NB4 (cell line): ENCODE measurements at regions not wholly inside any gene's neighbourhood (a gene's known extent, or its start where the extent isn't known, plus 50 kb on each side); places are given as distances from the start of the nearest gene placed in this dataset.

Experiments
- TF ChIP-seq, protein P1 (sequence below): IDR thresholded peaks from one replicate; pipeline ENCODE4 v1.5.1; 2012; ENCODE audit warnings: low read depth, low read length
- TF ChIP-seq, protein P2 (sequence below): IDR thresholded peaks from 2 replicates; pipeline ENCODE4 v1.6.1; 2011; ENCODE audit warnings: low read depth, low read length

DNA sequence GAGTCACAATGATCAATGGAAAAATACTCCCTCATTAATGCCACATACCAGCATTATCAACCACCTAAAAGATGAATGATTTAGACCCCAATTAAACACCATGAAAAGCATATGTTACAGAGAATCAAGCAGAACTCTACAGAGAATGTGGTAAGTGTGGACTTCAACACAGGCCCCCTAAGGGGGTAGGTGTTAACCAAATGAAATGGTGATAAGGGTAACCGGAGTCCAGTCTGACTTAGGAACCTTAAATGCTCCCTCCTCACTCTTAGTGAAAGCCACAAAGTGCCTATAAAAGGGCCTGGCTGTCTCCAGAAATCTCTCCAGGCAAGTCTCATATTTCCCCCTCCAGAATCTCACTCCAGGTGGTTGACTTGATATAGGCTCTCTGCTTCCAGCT is 149.2 kb upstream of the FOXD3 start:
- TF ChIP-seq, protein P1, sequence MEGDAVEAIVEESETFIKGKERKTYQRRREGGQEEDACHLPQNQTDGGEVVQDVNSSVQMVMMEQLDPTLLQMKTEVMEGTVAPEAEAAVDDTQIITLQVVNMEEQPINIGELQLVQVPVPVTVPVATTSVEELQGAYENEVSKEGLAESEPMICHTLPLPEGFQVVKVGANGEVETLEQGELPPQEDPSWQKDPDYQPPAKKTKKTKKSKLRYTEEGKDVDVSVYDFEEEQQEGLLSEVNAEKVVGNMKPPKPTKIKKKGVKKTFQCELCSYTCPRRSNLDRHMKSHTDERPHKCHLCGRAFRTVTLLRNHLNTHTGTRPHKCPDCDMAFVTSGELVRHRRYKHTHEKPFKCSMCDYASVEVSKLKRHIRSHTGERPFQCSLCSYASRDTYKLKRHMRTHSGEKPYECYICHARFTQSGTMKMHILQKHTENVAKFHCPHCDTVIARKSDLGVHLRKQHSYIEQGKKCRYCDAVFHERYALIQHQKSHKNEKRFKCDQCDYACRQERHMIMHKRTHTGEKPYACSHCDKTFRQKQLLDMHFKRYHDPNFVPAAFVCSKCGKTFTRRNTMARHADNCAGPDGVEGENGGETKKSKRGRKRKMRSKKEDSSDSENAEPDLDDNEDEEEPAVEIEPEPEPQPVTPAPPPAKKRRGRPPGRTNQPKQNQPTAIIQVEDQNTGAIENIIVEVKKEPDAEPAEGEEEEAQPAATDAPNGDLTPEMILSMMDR = no peak
- TF ChIP-seq, protein P2, sequence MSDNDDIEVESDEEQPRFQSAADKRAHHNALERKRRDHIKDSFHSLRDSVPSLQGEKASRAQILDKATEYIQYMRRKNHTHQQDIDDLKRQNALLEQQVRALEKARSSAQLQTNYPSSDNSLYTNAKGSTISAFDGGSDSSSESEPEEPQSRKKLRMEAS = no peak
